ENCODE measurements at regions not wholly inside any gene's neighbourhood (a gene's known extent, or its start where the extent isn't known, plus 50 kb on each side); places are given as distances from the start of the nearest gene placed in this dataset.
"Not testable (repeated sequence)": the region's sequence is repeated elsewhere in the genome, so short reads cannot be mapped to it uniquely, and the experiment has no call there.

GRCh38 chrY:7719271-7719670 is 807.7 kb upstream of the AMELY start:
- no peaks in the 10 kb centered on the region for H3K36me3 Mint-ChIP-seq (ENCODE audit: low read depth)
- DNase-seq (no peak), ATAC-seq (no peak)
- H3K27me3 Mint-ChIP-seq: peaks cover 6% of the 10 kb centered on the region
- H3K4me3 Mint-ChIP-seq: no peak overlapping the region
- no peak overlapping the region for H3K27ac Mint-ChIP-seq
- no peaks in the 10 kb centered on the region for H3K9me3 ChIP-seq (ENCODE audit: control insufficient read depth, low read length, poor library complexity, severe bottlenecking)
- H3K4me1 Mint-ChIP-seq: no peaks in the 10 kb centered on the region

GRCh38 chrY:7718626-7719025 is 807.1 kb upstream of the AMELY start:
- ATAC-seq (no peak), DNase-seq (no peak)
- Mint-ChIP-seq H3K4me3 (no peak overlapping the region), H3K27me3 (peaks cover 6% of the 10 kb centered on the region), H3K36me3 (ENCODE audit: low read depth) (no peaks in the 10 kb centered on the region), H3K4me1 (no peaks in the 10 kb centered on the region), H3K27ac (no peak overlapping the region)
- H3K9me3 ChIP-seq (ENCODE audit: control insufficient read depth, low read length, poor library complexity, severe bottlenecking): no peaks in the 10 kb centered on the region

DNA sequence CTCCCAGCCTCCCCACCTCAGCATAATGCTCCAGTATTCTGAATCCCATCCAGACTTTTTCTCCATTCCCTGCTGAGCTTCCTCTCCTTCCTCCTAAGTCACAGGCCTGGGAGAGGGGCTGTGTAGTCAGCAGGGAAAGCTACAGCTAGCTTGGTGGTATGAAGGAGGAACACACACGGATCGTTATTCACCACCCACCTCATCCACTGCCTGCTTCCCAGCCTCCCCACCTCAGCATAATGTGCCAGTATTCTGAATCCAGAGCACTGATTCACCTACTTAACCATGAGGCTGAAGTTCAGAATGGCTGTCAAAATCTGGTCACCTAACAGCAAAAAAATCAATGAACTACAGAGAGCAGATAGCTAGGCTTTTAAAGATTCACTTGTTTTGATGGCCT is 806.6 kb upstream of the AMELY start:
- Mint-ChIP-seq H3K36me3 (ENCODE audit: low read depth) (no peaks in the 10 kb centered on the region), H3K27ac (no peak overlapping the region)

DNA sequence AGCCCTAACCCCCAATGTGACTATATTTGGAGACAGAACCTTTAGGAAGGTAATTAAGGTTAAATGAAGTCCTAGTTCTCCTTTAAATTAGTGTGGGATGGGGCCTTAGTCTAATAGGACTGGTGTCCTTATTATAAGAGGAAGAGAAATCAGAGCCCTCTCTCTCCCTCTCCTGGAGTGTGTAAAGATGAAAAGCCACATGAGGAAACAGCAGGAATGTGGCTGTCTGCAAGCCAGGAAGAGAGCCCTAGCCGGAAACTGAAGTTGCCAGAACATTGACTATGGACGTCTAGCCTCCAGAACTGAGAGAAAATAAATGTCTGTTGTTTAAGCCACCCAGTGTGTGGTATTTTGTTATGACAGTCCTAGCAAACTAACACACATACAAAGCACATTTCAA is 802.9 kb upstream of the AMELY start:
- no peaks in the 10 kb centered on the region for H3K4me1 Mint-ChIP-seq
- no peak overlapping the region for H3K27ac Mint-ChIP-seq
- H3K27me3 Mint-ChIP-seq: no peaks in the 10 kb centered on the region
- no peaks in the 10 kb centered on the region for H3K36me3 Mint-ChIP-seq (ENCODE audit: low read depth)
- H3K9me3 ChIP-seq (ENCODE audit: control insufficient read depth, low read length, poor library complexity, severe bottlenecking): no peaks in the 10 kb centered on the region
- no peak for ATAC-seq
- no peak overlapping the region for H3K4me3 Mint-ChIP-seq
- no peak for DNase-seq

More for the DNA sequence above, 806.6 kb upstream of the AMELY start:
- Mint-ChIP-seq H3K4me3 (no peak overlapping the region), H3K4me1 (no peaks in the 10 kb centered on the region), H3K27me3 (peaks cover 6% of the 10 kb centered on the region)
- no peaks in the 10 kb centered on the region for H3K9me3 ChIP-seq (ENCODE audit: control insufficient read depth, low read length, poor library complexity, severe bottlenecking)
- no peak for ATAC-seq
- no peak for DNase-seq

GRCh38 chrY:7713738-7714137 is 802.2 kb upstream of the AMELY start:
- ATAC-seq; H3K36me3 Mint-ChIP-seq (ENCODE audit: low read depth); H3K4me3 Mint-ChIP-seq; H3K9me3 ChIP-seq (ENCODE audit: control insufficient read depth, low read length, poor library complexity, severe bottlenecking); DNase-seq; H3K4me1 Mint-ChIP-seq; H3K27ac Mint-ChIP-seq; H3K27me3 Mint-ChIP-seq: not testable (repeated sequence)

DNA sequence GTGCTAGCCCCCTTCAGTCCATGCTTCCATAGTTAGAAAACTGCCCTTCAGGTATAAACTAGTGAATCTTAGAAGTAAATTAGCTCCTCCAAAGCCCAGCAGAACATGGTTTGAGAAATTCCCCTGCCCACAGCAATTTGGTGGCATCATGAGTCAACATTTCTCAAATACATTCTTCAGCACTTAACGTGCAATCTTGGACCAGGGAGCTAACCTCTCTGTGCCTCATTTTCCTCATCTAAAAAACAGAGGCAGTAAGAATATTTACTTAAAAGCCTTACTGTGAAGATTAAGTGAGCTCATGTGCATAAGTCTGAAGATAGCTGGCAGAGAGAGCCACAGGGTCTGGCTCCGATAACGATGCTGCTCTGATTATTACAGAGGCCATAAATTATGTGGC is 800.7 kb upstream of the AMELY start:
- H3K27me3 Mint-ChIP-seq: peaks cover 4% of the 10 kb centered on the region
- no peak overlapping the region for H3K4me3 Mint-ChIP-seq
- no peak overlapping the region for H3K27ac Mint-ChIP-seq

GRCh38 chrY:7703578-7704140 is 792.1 kb upstream of the AMELY start:
- Mint-ChIP-seq H3K4me3 (no peak overlapping the region), H3K36me3 (ENCODE audit: low read depth) (no peaks in the 10 kb centered on the region), H3K4me1 (no peaks in the 10 kb centered on the region), H3K27ac (no peak overlapping the region), H3K27me3 (peaks cover 4% of the 10 kb centered on the region)
- no peaks in the 10 kb centered on the region for H3K9me3 ChIP-seq (ENCODE audit: control insufficient read depth, low read length, poor library complexity, severe bottlenecking)
- ATAC-seq (no peak), DNase-seq (no peak)

More for the DNA sequence above, 800.7 kb upstream of the AMELY start:
- ATAC-seq (no peak), DNase-seq (no peak)
- Mint-ChIP-seq H3K4me1 (no peaks in the 10 kb centered on the region), H3K36me3 (ENCODE audit: low read depth) (no peaks in the 10 kb centered on the region)
- H3K9me3 ChIP-seq (ENCODE audit: control insufficient read depth, low read length, poor library complexity, severe bottlenecking): no peaks in the 10 kb centered on the region

DNA sequence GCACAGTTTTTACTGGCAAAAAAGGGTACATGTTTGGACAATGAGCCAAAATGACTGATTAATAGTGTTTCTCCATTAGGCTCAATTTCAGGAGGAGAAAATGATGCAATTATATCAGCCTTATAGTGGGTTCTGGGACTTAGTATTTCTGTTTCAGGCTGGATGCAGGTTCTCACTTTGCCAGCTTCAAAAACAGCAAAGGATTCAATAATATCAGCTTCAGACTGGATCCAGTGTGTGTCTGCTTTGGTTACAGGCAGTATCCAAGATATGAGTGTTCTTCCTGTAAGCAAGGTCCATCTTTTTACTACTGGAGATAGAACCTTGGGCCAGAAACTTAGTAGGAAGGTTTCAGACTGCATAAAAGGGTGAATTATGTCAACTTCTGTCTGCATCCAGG is 790.9 kb upstream of the AMELY start:
- H3K27me3 Mint-ChIP-seq: no peaks in the 10 kb centered on the region
- no peak for DNase-seq
- H3K4me1 Mint-ChIP-seq: no peaks in the 10 kb centered on the region
- H3K9me3 ChIP-seq (ENCODE audit: control insufficient read depth, low read length, poor library complexity, severe bottlenecking): no peaks in the 10 kb centered on the region
- no peak overlapping the region for H3K4me3 Mint-ChIP-seq
- H3K27ac Mint-ChIP-seq: no peak overlapping the region
- no peaks in the 10 kb centered on the region for H3K36me3 Mint-ChIP-seq (ENCODE audit: low read depth)
- ATAC-seq: no peak

- no peak for DNase-seq
- no peaks in the 10 kb centered on the region for H3K9me3 ChIP-seq (ENCODE audit: control insufficient read depth, low read length, poor library complexity, severe bottlenecking)
- no peak for ATAC-seq
- no peak overlapping the region for H3K4me3 Mint-ChIP-seq
- no peaks in the 10 kb centered on the region for H3K4me1 Mint-ChIP-seq
- H3K27ac Mint-ChIP-seq: no peak overlapping the region
- no peaks in the 10 kb centered on the region for H3K27me3 Mint-ChIP-seq
- H3K36me3 Mint-ChIP-seq (ENCODE audit: low read depth): no peaks in the 10 kb centered on the region
These were observed 790.1 kb upstream of the AMELY start for GRCh38 chrY:7701676-7702075.

DNA sequence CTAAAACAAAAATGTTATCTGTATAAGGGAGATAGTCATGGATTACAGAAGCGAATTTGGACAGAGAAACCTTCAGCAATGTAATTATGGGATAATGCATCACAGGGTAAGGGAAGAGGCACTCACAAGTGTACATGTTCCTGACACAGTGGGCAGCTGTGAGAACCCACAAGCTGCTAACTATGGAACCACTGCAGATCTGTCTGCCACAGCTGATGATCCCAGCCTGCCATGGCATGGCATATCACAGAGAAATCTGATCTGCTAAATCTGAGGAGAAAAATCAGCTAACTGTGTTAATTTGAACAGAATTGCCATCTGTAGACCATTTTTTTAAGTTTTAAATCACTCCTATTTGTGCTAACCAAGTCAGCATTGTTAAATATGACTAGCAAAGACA is 786.0 kb upstream of the AMELY start:
- Mint-ChIP-seq H3K36me3 (ENCODE audit: low read depth) (no peaks in the 10 kb centered on the region), H3K27me3 (no peaks in the 10 kb centered on the region), H3K27ac (no peak overlapping the region), H3K4me1 (no peaks in the 10 kb centered on the region), H3K4me3 (no peak overlapping the region)
- H3K9me3 ChIP-seq (ENCODE audit: control insufficient read depth, low read length, poor library complexity, severe bottlenecking): no peaks in the 10 kb centered on the region
- no peak for DNase-seq
- no peak for ATAC-seq

- Mint-ChIP-seq H3K27me3 (no peaks in the 10 kb centered on the region), H3K4me3 (no peak overlapping the region), H3K36me3 (ENCODE audit: low read depth) (no peaks in the 10 kb centered on the region), H3K27ac (no peak overlapping the region), H3K4me1 (no peaks in the 10 kb centered on the region)
- no peaks in the 10 kb centered on the region for H3K9me3 ChIP-seq (ENCODE audit: control insufficient read depth, low read length, poor library complexity, severe bottlenecking)
- ATAC-seq (no peak), DNase-seq (no peak)
These were observed 781.1 kb upstream of the AMELY start for GRCh38 chrY:7692701-7693100.

DNA sequence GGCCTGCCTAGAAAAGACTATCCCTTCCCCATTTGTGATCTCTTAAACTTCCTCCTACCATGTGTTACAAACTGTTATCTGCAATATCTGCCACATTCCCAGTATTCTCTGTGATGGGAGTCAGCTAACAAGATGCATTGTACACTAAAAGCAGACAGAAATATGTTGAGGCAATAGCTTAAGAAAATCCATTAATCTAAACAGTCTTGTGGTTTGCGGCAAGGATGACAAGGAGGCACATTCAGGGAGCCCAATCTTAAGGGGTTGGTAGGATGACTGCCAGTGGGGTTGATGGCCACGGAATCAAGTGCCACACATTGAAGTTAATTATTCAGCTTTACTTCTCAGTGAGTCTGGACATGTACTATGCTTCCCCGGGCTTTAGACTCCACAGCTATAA is 775.5 kb upstream of the AMELY start:
- H3K27me3 Mint-ChIP-seq: no peaks in the 10 kb centered on the region
- no peak overlapping the region for H3K27ac Mint-ChIP-seq

DNA sequence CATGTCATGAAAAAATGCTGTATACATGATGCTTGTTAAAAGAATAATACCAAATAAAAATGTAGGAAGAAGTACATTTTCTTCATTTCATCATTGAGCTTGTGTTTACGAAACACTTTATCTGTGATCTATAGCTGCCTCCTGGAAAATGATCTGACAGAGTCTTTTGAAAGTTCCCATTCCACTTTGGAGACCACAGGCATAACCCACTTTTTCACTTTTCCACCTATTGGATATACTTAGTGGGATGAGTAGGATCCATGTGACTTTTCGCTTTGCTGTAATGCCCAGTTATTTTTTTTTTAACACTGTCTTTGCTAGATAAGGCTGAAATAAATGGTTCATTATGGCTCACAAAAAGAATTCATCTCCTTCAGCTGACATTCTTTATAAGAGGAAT is 773.0 kb upstream of the AMELY start:
- Mint-ChIP-seq H3K27ac (no peak overlapping the region), H3K36me3 (ENCODE audit: low read depth) (no peaks in the 10 kb centered on the region), H3K27me3 (no peaks in the 10 kb centered on the region), H3K4me3 (no peak overlapping the region), H3K4me1 (no peaks in the 10 kb centered on the region)
- DNase-seq (no peak), ATAC-seq (no peak)
- no peaks in the 10 kb centered on the region for H3K9me3 ChIP-seq (ENCODE audit: control insufficient read depth, low read length, poor library complexity, severe bottlenecking)

More for the DNA sequence above, 775.5 kb upstream of the AMELY start:
- Mint-ChIP-seq H3K4me3 (no peak overlapping the region), H3K36me3 (ENCODE audit: low read depth) (no peaks in the 10 kb centered on the region), H3K4me1 (no peaks in the 10 kb centered on the region)
- DNase-seq: no peak
- no peak for ATAC-seq
- H3K9me3 ChIP-seq (ENCODE audit: control insufficient read depth, low read length, poor library complexity, severe bottlenecking): no peaks in the 10 kb centered on the region

DNA sequence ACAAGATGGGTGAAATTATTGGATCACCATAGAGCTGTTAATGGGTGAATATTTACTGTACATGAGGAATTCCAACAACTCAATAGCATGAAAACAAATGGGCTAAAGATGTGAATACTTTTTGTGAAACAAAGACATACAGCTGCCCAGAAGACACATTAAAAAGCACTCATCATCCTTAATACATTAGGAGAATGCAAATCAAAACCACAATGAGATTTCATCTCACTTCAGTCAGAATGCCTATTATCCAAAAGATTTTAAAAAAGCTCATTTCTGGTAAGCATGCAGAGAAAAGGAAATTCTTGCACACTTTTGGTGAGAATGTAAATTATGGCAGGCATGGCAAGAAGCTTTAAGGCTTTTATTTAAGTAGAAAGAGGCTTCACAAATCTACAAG is 770.8 kb upstream of the AMELY start:
- Mint-ChIP-seq H3K36me3 (ENCODE audit: low read depth) (no peaks in the 10 kb centered on the region), H3K27ac (no peak overlapping the region), H3K27me3 (no peaks in the 10 kb centered on the region), H3K4me3 (no peak overlapping the region), H3K4me1 (no peaks in the 10 kb centered on the region)
- H3K9me3 ChIP-seq (ENCODE audit: control insufficient read depth, low read length, poor library complexity, severe bottlenecking): no peaks in the 10 kb centered on the region
- ATAC-seq (no peak), DNase-seq (no peak)

All from T-helper 17 cell (primary cell).